ENCODE measurements at regions not wholly inside any gene's neighbourhood (a gene's known extent, or its start where the extent isn't known, plus 50 kb on each side); places are given as distances from the start of the nearest gene placed in this dataset.

DNA sequence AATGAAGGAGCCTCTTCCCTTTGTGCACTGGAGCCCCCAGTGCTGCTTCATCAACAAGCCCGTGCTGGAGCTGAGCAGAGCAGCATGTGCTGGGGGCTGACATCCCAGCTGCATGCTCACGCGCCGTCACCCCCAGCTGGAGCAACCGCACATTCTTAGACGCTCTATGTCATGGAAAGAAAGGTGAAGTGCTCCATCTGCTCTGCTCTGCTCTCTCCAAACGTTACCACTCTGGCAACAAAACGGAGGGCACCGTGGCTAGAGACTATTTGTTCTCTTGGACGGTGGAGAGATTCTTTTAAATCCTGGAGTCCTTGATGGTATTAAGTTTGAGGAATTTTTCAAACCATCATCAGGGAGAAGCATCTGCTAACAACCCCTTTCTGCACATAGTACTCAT is 208.4 kb downstream of the C12orf75 start:
- DNase-seq: no peak

DNA sequence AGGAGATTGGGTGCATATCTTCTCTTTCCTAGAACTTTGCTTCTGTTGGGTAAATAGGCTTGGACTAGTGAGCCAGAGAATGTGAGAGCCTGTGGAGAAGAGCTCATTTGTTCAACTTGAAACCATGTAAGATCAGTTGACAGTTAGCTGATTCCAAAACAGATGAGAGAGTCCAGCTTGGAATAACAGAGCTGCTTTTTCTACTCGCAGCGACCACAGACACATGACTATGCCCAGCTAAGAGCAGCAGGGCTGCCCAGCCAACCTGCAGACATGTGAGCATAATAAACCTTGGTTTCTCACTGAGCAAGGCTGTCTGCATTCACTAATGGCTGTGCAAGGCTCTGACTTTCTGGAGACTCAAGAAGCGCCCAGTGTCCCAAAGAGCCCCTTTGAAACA is 209.2 kb downstream of the C12orf75 start:
- no peak for DNase-seq

GRCh38 chr12:105547786-105548185 is 217.3 kb downstream of the C12orf75 start:
- no peak for DNase-seq

GRCh38 chr12:105548626-105549025 is 218.1 kb downstream of the C12orf75 start:
- DNase-seq: no peak

- no peak for DNase-seq
Measured at GRCh38 chr12:105552056-105552455, 221.6 kb downstream of the C12orf75 start.

DNA sequence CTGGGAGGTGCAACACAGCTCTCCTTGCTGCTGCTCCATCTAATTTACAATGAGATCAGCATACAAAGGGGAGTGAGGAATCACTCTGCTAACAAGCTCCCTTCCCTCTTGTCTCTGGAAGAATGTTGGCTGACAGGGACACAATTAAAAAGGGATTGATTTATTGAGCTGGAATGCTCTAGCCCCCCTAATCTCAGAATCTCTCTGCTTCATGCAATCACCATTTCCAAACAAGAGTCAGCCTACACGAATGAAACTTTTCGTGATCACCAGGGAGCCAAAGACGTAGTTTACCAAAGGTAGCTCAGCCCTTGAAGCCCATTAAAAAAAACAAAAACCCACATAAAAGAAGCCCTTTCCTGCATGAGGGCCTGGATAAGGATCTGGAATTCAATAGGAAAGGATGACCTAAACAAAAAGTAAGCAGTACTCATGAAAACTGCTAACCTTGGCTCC is 223.8 kb downstream of the C12orf75 start:
- no peak for DNase-seq

GRCh38 chr12:105554856-105555255 is 224.4 kb downstream of the C12orf75 start:
- DNase-seq: no peak

GRCh38 chr12:105555556-105556295 is 225.2 kb downstream of the C12orf75 start:
- no peak for DNase-seq

GRCh38 chr12:105559310-105559709 is 228.8 kb downstream of the C12orf75 start:
- DNase-seq: no peak

GRCh38 chr12:105561546-105562198 is 231.2 kb downstream of the C12orf75 start:
- no peak for DNase-seq

- peak; percentile 82 for DNase-seq
Measured at GRCh38 chr12:105562199-105562971, 231.9 kb downstream of the C12orf75 start.

- DNase-seq: no peak
Measured at GRCh38 chr12:105567061-105567460, 236.6 kb downstream of the C12orf75 start.

DNA sequence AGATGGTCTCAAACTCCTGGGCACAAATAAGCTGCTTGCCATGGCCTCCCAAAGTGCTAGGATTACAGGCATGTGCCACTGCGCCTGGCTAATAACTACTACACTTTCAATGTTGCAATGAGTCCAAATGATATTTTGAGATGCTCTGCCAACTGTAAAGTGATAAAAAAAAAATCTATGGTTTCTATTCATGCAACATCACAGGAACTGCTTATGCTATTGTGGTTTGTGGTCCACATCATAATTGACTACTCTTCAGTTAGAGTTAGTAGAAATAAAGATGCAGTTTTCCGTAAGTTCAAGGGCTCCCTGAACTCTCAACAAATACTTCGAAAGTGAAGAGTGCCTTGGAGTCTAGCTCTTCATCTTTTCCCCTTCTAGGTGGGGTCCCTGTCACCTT is 239.4 kb downstream of the C12orf75 start:
- DNase-seq: no peak

DNA sequence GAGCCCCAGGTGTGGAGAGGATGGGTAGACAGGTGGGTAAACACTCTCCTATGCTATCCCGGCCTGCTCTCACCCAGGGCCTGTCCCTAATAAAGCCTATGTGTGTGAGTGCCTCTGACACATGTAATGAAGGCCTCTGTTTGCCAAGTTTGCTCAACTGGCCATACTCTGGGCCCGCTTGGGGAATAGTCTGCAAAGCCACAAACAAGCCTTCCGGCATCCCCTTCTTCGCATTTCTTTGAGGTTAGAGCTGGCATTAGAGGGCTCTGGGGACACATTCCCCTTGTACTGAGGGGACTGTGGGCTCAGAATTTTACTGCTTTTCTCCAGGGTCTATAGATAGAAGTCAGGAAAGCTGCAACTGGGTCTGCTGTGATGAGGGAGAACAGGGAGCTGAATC is 240.5 kb downstream of the C12orf75 start:
- DNase-seq: no peak

DNA sequence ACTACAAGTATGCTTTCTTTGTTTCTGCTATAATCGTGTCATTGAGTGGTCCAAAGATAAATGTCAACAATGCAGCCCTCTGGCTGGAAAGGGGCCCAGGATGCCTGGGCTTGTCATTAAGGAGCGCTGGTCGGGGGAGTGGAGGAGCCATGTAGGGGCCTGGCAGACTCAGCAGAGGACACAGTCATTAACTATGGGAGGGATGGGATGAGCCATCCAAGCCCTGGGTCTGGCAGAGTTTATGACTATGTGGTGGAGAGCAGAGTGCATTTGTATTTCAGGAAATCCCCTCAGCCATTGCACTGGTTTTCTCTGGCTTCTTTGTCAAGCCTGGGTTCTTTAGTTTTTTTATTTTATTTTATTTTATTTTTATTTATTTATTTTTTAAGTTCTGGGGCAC is 243.1 kb downstream of the C12orf75 start:
- DNase-seq: no peak

- no peak for DNase-seq
Measured at GRCh38 chr12:105574056-105574715, 243.7 kb downstream of the C12orf75 start.

DNA sequence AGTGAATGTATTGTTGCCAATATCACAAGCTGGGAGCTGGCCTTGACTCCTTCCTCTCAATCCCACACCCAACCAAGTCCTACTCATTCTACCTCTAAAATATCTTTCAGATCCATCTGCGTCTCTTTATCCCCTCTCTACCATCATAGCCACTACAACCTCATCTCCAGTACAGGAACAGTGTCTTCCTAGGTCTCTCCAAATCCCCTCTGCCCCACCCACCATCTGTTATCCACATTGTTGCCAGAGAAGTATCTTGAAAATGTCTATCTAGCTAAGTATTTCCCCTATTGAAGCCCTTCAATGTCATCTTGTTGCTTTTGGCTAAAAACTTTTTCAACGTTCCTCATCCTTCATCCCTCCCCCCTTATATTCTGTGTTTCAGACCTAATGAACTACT is 244.7 kb downstream of the C12orf75 start:
- DNase-seq: no peak

DNA sequence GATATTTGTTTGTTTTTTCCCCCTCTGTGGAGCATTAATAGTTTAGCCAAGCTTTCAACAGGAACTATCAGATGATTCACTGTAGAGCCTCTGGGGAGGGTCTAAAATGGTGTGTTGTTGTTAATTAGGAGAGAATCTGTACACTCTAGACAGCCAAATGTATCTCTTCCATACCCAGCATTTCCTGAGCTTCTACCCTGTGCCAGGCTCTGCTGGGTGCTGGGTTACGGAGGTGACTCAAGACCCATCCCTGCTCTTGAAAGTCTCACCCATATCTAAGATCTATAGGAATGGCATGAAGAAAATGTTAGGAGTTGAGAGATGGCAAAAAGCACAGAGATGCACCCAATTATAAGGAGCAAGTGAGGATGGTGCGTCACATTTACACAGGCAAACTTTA is 245.8 kb downstream of the C12orf75 start:
- no peak for DNase-seq

DNA sequence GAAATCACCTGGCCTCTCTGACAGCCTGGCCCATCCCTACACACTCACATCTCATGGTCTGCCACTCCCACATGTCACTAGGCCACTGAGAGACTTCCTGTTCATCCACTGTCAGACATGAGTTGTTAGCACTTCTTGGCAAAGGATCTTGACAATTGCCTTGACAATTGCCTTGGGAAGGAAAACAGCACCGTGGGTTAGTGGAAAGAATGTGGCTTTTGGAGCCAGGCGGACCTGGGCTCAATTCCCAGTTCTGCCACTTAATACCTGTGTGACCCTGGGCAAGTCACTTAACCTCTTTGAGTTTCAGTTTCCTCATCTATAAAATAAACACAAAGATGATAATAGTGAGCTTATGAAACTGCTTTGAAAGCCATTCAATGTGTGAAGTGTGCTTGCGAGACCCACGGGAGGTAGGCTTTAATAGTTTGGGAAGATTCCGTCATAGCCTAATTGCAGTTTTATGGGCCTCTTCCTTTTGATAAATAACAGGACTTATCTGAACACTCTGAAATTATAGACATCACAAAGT is 250.4 kb downstream of the C12orf75 start:
- DNase-seq: no peak

GRCh38 chr12:105581420-105581819 is 250.9 kb downstream of the C12orf75 start:
- DNase-seq: no peak

DNA sequence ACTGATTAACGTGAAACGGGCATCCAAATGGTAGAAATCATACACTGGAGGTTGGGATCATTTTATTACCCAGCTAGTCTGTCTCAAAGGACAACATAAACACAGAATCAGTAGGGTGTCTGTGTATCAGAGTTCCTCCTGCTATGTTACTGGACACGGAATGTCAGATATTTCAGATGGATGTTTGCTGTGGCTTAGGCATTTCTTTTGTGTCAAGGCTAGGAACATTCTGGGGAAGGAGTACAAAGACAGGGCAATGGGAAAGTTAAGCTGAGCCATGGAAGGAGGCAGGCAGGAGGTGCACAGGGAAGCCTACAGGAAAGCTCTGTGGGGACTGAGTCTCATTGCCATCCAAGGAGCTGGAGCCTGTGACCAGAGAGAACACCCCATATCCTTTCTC is 254.6 kb downstream of the C12orf75 start:
- DNase-seq: no peak

- DNase-seq: no peak
Measured at GRCh38 chr12:105587237-105587636, 256.7 kb downstream of the C12orf75 start.

DNA sequence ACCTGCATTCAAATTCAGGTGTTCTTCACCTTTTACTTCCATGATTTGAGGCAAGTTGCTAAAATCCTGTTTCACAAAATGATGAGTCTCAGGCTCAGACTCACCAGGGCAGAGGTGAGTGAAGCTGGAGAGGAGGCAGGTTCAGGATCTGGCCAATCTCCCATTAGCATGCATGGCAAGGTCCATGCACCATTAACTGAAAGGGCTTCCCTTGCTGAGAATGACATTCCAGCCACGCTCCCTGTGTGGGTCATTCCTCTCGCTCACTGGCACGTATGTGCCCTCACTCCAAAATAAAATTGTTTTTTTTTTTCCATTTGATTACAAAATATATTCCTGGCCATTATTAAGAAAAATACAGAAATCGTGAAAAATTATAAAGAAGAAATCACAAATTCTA is 257.6 kb downstream of the C12orf75 start:
- no peak for DNase-seq

All from NCI-H748 treated with DMSO at 0.1 percent for 48 hours (cell line).